ENCODE measurements at regions not wholly inside any gene's neighbourhood (a gene's known extent, or its start where the extent isn't known, plus 50 kb on each side); places are given as distances from the start of the nearest gene placed in this dataset.

GRCh38 chr13:58032676-58033460, 401.3 kb downstream of the PCDH17 start:
- Histone ChIP-seq H3K4me1 (no peaks in the 10 kb centered on the region), H3K9me3 (no peaks in the 10 kb centered on the region), H3K36me3 (ENCODE audit: insufficient read depth in 1 of 2, low read depth in 1 of 2) (no peaks in the 10 kb centered on the region), H3K4me3 (no peak overlapping the region), H3K27me3 (ENCODE audit: insufficient read depth in 3 of 3, low read length in 2 of 3) (no peaks in the 10 kb centered on the region), H3K27ac (no peak overlapping the region)
- ATAC-seq, result no peak
- no peak for DNase-seq
- 18 to 25% (median 24%) methylated on average over 2 of the region's 2 CpGs for WGBS, 3 donors
- no peak for TF ChIP-seq CTCF (IDR thresholded peaks at IDR 0.05)
- intact Hi-C loops (cut with DNase I), result no loop called here

GRCh38 chr13:58043971-58044370, 412.4 kb downstream of the PCDH17 start:
- WGBS, 3 donors, result 74 to 81% (median 76%) methylated on average over 2 of the region's 2 CpGs
- no peaks in the 10 kb centered on the region for H3K9me3 ChIP-seq
- TF ChIP-seq CTCF (IDR thresholded peaks at IDR 0.05), result no peak

GRCh38 chr13:58048670-58049069, 417.1 kb downstream of the PCDH17 start:
- DNase-seq (no peak), ATAC-seq (no peak)
- 96 to 100% (median 98%) methylated on average over 1 of the region's 1 CpG for WGBS, 3 donors
- TF ChIP-seq CTCF (IDR thresholded peaks at IDR 0.05), result no peak
- Histone ChIP-seq H3K27me3 (ENCODE audit: insufficient read depth in 3 of 3, low read length in 2 of 3) (no peaks in the 10 kb centered on the region), H3K36me3 (ENCODE audit: insufficient read depth in 1 of 2, low read depth in 1 of 2) (no peaks in the 10 kb centered on the region), H3K4me1 (no peaks in the 10 kb centered on the region), H3K27ac (no peak overlapping the region), H3K9me3 (no peaks in the 10 kb centered on the region), H3K4me3 (no peak overlapping the region)
- intact Hi-C loops (cut with DNase I), result no loop called here

More at GRCh38 chr13:58043971-58044370, 412.4 kb downstream of the PCDH17 start:
- intact Hi-C loops (cut with DNase I), result loop anchor here in 1 of 2 donors (5.0 kb wide), 1 partner anchor 58 kb away; no protein-coding TSS in a partner anchor
- Histone ChIP-seq H3K27ac (no peak overlapping the region), H3K27me3 (ENCODE audit: insufficient read depth in 3 of 3, low read length in 2 of 3) (no peaks in the 10 kb centered on the region), H3K36me3 (ENCODE audit: insufficient read depth in 1 of 2, low read depth in 1 of 2) (no peaks in the 10 kb centered on the region), H3K4me3 (no peak overlapping the region), H3K4me1 (no peaks in the 10 kb centered on the region)
- ATAC-seq, result no peak
- no peak for DNase-seq

- intact Hi-C loops (cut with DNase I), result no loop called here
- no peak for TF ChIP-seq CTCF (IDR thresholded peaks at IDR 0.05)
- WGBS, 3 donors, result 45 to 52% (median 45%) methylated on average over 4 of the region's 4 CpGs
Measured at GRCh38 chr13:58051396-58051795, 419.9 kb downstream of the PCDH17 start.

More at GRCh38 chr13:58051396-58051795, 419.9 kb downstream of the PCDH17 start:
- ATAC-seq, result no peak
- no peak for DNase-seq
- Histone ChIP-seq H3K27ac (no peak overlapping the region), H3K36me3 (ENCODE audit: insufficient read depth in 1 of 2, low read depth in 1 of 2) (no peaks in the 10 kb centered on the region), H3K4me1 (no peaks in the 10 kb centered on the region), H3K4me3 (no peak overlapping the region), H3K9me3 (no peaks in the 10 kb centered on the region), H3K27me3 (ENCODE audit: insufficient read depth in 3 of 3, low read length in 2 of 3) (no peaks in the 10 kb centered on the region)

All from psoas muscle (tissue), 7 donors.